ENCODE measurements at regions not wholly inside any gene's neighbourhood (a gene's known extent, or its start where the extent isn't known, plus 50 kb on each side); places are given as distances from the start of the nearest gene placed in this dataset.

DNA sequence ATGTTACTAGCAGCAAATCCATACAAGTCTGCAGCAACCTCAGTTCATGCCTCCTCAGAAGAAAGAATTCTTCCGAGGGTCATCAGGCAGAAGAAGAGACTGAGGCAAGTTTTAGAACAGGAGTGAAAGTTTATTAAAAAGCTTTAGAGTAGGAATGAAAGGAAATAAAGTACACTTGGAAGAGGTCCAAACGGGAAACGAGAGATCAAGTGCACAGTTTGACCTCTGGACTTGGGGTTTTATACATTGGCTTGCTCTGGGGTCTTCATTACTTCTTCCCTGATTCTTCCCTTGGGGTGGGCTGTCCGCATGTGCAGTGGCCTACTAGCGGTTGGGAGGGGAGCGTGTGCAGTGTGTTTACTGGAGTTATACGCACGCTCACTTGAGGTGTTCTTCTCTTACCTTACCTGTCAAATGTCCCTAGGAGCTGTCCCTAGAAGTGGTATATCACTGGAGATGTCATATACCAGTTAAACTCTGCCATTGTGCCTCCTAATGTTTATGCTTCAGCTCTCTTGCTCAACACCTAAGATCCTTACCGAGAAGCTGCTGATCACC is 372.8 kb upstream of the KITLG start:
- Mint-ChIP-seq H3K27me3 (peaks cover 4% of the 10 kb centered on the region), H3K4me3 (no peak overlapping the region), H3K36me3 (no peaks in the 10 kb centered on the region), H3K4me1 (no peaks in the 10 kb centered on the region), H3K9me3 (ENCODE audit: low read depth) (no peaks in the 10 kb centered on the region), H3K27ac (no peak overlapping the region)
- ATAC-seq: no peak
- DNase-seq: no peak
- CTCF ChIA-PET: no interaction called here

DNA sequence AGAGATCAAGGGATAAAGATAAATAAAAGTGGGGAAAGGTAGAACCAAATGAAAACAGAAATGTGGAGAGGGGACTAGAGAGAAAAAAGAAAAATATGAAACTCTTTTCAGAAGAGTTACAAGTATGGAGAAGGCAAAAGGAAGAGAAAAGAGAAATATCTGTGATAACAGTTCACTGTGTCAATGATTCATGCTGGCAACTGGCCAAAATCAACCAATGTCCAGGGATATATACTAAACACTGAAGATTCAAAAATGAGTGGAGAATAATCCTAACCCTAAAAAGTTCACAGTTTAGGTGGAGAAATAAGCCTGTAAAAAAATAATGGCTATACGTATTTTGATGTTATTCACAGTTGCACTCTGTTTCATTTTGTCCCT is 372.3 kb upstream of the KITLG start:
- no peaks in the 10 kb centered on the region for H3K4me1 Mint-ChIP-seq
- ATAC-seq (no peak), DNase-seq (no peak)
- H3K4me3 Mint-ChIP-seq: no peak overlapping the region
- peaks cover 4% of the 10 kb centered on the region for H3K27me3 Mint-ChIP-seq
- no peaks in the 10 kb centered on the region for H3K36me3 Mint-ChIP-seq
- H3K9me3 Mint-ChIP-seq (ENCODE audit: low read depth): no peaks in the 10 kb centered on the region
- CTCF ChIA-PET: no interaction called here
- H3K27ac Mint-ChIP-seq: no peak overlapping the region

DNA sequence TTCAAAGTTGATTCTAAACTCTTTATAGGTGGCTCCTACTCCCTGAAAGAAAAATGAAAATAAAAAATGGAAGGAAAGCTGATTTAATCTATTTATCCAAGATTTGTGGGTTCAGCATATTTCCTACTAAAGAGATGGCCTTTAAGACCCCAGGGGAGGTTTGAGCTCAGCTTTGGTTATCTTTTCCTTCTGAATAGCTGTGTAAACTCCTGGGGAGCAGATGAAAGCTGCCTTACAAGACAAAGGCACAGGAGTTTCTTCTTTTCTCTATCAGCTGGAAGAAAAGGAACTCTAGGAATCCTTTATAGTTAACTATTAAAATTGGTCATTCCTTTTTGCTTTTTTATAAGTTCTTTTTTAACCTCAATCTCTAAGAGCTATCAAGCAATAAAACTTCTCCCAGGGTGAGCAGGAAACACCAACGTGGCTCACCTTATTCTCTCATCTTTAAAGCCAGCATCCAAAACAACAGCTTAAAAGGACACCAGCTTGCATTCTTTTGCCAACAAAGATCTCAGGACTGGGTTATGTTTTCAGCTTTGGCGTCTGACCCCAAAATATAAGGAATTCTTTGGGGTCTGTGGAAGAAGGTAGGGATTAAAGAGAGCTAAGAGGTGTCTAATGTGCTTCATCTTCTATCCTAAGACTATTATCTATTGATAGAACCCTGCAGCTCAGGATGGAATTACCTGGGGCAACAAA is 371.7 kb upstream of the KITLG start:
- Mint-ChIP-seq H3K27ac (no peak overlapping the region), H3K9me3 (ENCODE audit: low read depth) (no peaks in the 10 kb centered on the region), H3K27me3 (peaks cover 4% of the 10 kb centered on the region), H3K4me3 (no peak overlapping the region), H3K4me1 (no peaks in the 10 kb centered on the region), H3K36me3 (no peaks in the 10 kb centered on the region)
- no peak for DNase-seq
- no peak for ATAC-seq
- CTCF ChIA-PET: no interaction called here

DNA sequence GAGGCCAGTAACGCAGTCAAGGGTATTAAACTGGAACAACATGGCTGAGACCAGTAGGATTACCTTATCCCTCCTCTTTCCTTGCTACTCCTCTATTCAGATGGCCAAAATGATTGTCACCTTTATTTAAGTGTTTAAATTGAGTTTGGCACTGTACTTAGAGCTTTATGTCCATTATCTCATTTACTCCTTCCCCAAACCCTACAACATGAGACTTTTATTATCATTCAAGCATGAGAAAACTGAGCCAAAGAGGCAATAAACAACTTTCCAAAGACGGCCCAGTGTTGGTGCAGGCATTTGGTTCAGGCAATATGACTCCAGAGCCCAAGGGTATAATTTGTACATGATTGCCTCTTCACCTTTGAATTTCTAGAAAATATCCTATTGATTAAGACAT is 370.9 kb upstream of the KITLG start:
- no peak overlapping the region for H3K4me3 Mint-ChIP-seq
- H3K27me3 Mint-ChIP-seq: peaks cover 4% of the 10 kb centered on the region
- no peaks in the 10 kb centered on the region for H3K9me3 Mint-ChIP-seq (ENCODE audit: low read depth)
- CTCF ChIA-PET: no interaction called here
- no peaks in the 10 kb centered on the region for H3K4me1 Mint-ChIP-seq
- no peaks in the 10 kb centered on the region for H3K36me3 Mint-ChIP-seq
- ATAC-seq (no peak), DNase-seq (no peak)
- no peak overlapping the region for H3K27ac Mint-ChIP-seq

DNA sequence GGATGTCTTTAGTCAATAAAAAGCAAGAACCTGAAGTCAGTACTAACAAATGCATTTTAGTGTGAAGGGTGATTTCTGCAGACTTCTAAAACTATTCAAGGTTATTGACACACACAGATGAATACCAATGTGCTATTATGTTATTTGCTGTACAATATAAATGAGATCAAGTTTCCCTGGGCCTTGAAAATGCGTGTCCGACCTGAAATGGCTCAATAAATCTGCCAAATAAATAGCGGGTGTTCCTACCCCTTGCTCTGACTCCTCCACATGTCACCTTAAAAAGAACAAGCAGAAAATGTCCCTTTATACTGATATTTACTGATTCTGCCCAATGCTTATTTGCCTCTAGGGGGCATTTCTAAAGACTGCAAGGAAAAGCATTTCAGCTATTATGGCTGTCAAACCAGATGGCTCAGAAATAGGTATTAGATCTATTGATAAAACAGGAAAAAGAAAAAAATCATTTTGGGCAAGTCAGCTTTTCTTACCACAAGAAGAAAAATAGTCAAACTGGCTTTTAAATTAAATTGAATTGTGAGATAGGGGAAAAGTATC is 367.3 kb upstream of the KITLG start:
- peaks cover 4% of the 10 kb centered on the region for H3K27me3 Mint-ChIP-seq
- CTCF ChIA-PET: no interaction called here
- H3K36me3 Mint-ChIP-seq: no peaks in the 10 kb centered on the region
- H3K4me3 Mint-ChIP-seq: no peak overlapping the region
- no peaks in the 10 kb centered on the region for H3K9me3 Mint-ChIP-seq (ENCODE audit: low read depth)
- no peak for DNase-seq
- no peak for ATAC-seq
- no peaks in the 10 kb centered on the region for H3K4me1 Mint-ChIP-seq
- no peak overlapping the region for H3K27ac Mint-ChIP-seq

DNA sequence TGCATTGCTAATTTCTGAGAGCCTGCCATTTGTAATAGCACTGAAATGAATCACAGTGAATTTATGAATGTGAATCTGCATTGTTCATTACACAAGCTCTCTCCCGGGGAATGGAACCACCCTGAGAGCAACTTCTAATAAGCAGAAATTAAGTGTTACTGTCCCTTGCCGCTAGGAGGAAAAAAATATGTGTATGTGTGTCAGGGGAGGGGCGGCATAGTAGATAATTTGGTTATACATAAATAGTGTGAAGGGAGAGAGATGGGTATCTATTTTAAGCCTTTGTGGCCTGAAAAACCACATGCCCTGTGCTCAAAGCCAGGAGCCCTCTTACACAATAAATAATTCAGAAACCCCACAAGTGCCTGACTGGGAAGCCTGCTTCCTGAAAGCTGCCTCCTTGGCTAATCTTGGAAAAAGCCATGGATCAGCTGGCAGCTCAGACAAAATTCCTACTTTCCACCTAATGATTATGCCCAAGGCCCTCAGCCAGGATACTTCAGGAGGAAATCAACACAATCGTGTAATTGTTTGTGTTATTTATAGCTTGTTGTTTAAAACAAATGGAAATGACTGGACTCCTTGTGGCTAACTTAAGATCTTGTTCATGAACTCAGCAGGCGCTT is 366.2 kb upstream of the KITLG start:
- CTCF ChIA-PET: interaction anchor here (1.4 kb wide), 1 partner anchor 12 kb away, joined by 3 read pairs; no protein-coding TSS in a partner anchor
- no peak overlapping the region for H3K4me3 Mint-ChIP-seq
- no peak for DNase-seq
- no peaks in the 10 kb centered on the region for H3K27me3 Mint-ChIP-seq
- H3K4me1 Mint-ChIP-seq: no peaks in the 10 kb centered on the region
- H3K27ac Mint-ChIP-seq: no peak overlapping the region
- no peak for ATAC-seq
- H3K36me3 Mint-ChIP-seq: no peaks in the 10 kb centered on the region
- H3K9me3 Mint-ChIP-seq (ENCODE audit: low read depth): no peaks in the 10 kb centered on the region

DNA sequence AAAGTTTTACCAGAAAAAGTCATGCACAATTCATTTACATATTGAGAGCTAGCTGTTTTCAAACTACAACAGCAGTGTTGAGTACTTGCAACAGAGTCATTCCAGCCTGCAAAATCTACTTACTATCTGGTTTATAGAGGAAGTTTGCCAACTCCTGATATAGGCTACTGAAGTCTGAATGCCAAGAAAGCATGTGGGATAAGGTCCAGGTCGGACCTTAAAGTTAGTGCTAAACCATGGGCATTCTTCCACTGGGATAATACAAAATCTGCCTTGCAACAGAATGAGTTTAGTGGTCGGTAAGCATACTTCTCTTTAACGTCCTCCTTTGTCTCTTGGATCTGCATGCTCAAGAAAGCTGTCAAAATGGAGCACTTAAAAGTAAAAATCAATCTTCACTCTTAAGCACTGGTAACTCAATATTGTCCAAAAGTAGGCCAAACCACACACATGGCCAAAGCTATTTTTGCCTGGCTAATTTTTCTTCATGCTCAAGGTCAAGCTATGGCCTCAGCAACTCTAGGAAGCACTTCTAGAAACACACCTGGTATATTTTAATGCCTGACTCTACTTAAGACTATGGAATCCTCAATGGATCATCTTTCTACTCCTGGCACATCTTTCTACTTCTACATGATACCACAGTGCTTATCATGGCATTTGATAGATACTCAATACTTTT is 364.9 kb upstream of the KITLG start:
- CTCF ChIA-PET: no interaction called here
- Mint-ChIP-seq H3K9me3 (ENCODE audit: low read depth) (no peaks in the 10 kb centered on the region), H3K27ac (no peak overlapping the region), H3K4me3 (no peak overlapping the region), H3K4me1 (no peaks in the 10 kb centered on the region), H3K36me3 (no peaks in the 10 kb centered on the region), H3K27me3 (no peaks in the 10 kb centered on the region)
- DNase-seq (no peak), ATAC-seq (no peak)

DNA sequence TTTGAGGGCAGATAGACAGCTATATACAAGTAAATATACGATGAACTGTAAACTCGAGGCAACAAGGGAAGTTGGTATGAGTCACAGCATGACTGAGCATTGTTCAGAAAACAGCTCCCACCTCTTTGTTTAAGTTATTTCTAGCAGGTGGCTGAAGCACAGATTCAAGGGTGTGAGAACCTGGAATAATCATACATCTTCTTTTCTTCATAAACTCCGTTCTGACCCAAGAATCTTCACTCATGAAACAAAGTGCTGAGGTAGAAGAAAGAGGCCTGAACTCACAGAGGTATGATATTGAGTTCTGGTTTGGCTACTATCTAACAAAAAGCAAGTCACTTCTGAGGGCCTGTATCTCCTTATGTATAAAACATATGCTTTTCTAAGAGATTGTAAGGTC is 364.1 kb upstream of the KITLG start:
- H3K36me3 Mint-ChIP-seq: no peaks in the 10 kb centered on the region
- no peaks in the 10 kb centered on the region for H3K9me3 Mint-ChIP-seq (ENCODE audit: low read depth)
- DNase-seq (no peak), ATAC-seq (no peak)
- H3K4me3 Mint-ChIP-seq: no peak overlapping the region
- CTCF ChIA-PET: no interaction called here
- H3K27ac Mint-ChIP-seq: no peak overlapping the region
- no peaks in the 10 kb centered on the region for H3K4me1 Mint-ChIP-seq
- no peaks in the 10 kb centered on the region for H3K27me3 Mint-ChIP-seq

DNA sequence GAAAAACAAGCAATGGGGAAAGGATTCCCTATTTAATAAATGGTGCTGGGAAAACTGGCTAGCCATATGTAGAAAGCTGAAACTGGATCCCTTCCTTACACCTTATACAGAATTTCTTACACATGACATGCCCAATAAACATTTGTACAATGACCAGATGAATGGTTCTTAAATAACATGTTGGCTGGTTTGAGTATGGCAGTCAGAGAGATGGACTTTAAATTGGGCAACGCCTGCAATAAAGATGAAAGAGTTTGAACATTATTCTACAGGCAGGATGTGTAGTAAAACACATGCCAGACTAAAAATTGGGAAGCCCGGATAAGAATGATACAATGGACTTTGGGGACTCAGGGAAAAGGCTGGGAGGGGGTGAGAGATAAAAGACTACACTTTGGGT is 360.6 kb upstream of the KITLG start:
- no peaks in the 10 kb centered on the region for H3K36me3 Mint-ChIP-seq
- H3K9me3 Mint-ChIP-seq (ENCODE audit: low read depth): no peaks in the 10 kb centered on the region
- no peak overlapping the region for H3K4me3 Mint-ChIP-seq
- no peaks in the 10 kb centered on the region for H3K27me3 Mint-ChIP-seq
- no peak for ATAC-seq
- H3K4me1 Mint-ChIP-seq: no peaks in the 10 kb centered on the region
- DNase-seq: no peak
- CTCF ChIA-PET: no interaction called here
- no peak overlapping the region for H3K27ac Mint-ChIP-seq

DNA sequence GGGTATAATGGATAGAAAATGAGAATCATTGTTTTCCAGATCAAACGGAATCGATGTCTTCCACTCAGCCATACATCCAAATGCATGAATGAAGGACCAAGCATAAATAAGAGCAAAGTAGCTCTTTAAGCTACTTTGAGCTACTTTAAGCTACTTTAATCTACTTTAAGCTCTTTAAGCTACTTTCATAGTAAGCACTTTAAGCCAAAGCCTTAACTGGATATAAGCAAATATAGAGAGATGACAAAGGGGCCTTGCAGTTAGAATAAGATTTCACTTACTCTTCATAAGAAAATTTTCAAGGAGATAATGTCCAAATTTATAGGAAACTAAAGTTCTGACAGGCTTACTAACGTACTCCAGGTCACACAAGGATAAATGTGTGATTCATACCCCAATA is 355.6 kb upstream of the KITLG start:
- ATAC-seq (no peak), DNase-seq (no peak)
- Mint-ChIP-seq H3K27me3 (peaks cover 3% of the 10 kb centered on the region), H3K9me3 (ENCODE audit: low read depth) (no peaks in the 10 kb centered on the region), H3K4me1 (no peaks in the 10 kb centered on the region), H3K4me3 (no peak overlapping the region), H3K36me3 (no peaks in the 10 kb centered on the region), H3K27ac (no peak overlapping the region)
- CTCF ChIA-PET: no interaction called here

DNA sequence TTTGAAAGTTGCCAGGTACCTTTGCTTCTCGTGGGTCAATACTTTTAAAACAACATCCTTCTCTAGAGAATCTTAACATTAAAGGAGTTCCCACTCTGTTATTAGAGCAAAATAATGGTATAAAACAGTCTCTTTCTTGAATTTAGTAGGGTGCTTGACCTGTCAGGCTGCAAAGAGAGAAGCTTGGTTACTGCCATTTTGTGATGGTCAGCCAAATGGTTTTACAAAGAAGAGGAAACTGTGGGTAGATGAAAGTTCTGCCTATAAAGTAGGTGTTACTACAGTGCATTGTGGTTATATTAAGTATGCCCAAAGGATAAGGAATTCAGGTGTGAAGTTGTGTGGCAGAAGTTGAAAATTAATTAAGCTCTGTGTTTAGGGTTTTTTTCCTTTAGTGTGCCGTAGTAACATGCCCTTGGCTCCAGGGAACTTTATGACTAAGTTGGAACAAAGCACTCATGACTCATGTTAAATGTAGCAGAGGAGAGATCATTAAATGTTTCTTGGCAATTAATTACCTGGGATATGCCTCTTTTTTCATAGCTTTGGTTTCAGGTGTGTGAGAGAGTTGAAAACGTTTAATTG is 354.0 kb upstream of the KITLG start:
- DNase-seq (no peak), ATAC-seq (no peak)
- CTCF ChIA-PET: no interaction called here
- no peak overlapping the region for H3K27ac Mint-ChIP-seq
- H3K27me3 Mint-ChIP-seq: peaks cover 3% of the 10 kb centered on the region
- no peak overlapping the region for H3K4me3 Mint-ChIP-seq
- no peaks in the 10 kb centered on the region for H3K36me3 Mint-ChIP-seq
- H3K9me3 Mint-ChIP-seq (ENCODE audit: low read depth): no peaks in the 10 kb centered on the region
- H3K4me1 Mint-ChIP-seq: no peaks in the 10 kb centered on the region

DNA sequence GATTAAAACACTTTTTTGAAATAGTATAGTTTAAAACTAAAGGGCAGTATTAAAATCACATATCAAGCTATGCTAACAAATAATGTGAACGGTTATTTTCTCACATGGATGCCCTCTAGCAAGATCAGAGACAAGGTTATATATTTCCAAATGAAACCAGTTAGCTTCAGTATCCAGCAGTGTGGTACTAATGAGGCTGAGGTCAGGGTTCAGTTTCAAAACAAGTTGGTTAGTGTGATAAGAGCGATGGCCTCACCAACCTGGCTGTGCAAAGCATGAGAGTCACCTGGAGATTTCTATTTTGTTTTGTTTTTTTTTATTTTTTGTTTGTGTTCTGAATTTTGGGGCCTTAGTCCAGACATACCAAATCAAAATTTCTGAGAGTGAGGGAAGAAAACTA is 352.2 kb upstream of the KITLG start:
- DNase-seq: no peak
- Mint-ChIP-seq H3K4me3 (no peak overlapping the region), H3K9me3 (ENCODE audit: low read depth) (no peaks in the 10 kb centered on the region), H3K36me3 (no peaks in the 10 kb centered on the region), H3K27ac (no peak overlapping the region), H3K27me3 (peaks cover 3% of the 10 kb centered on the region), H3K4me1 (no peaks in the 10 kb centered on the region)
- no peak for ATAC-seq
- CTCF ChIA-PET: no interaction called here

DNA sequence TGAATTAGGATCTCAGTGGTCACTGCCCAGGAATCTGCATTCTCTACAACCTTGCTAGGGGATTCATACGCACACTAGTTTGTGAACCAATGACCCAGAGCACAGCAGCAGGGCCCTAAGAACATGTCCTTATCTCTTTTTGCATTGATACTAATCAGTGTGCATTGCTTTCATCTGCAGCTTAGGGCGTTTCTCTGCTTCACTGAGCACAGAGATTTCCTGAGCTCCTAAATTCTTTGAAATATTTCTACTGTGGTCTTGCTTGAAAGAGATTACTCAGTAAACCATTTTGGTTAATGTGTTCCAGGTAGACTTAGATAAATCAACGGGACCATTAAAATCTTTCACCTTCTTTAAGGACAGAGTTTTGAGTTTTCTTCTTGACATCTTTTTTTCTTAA is 351.3 kb upstream of the KITLG start:
- ATAC-seq (no peak), DNase-seq (no peak)
- H3K27me3 Mint-ChIP-seq: peaks cover 3% of the 10 kb centered on the region
- H3K27ac Mint-ChIP-seq: no peak overlapping the region
- no peaks in the 10 kb centered on the region for H3K36me3 Mint-ChIP-seq
- CTCF ChIA-PET: no interaction called here
- no peak overlapping the region for H3K4me3 Mint-ChIP-seq
- H3K9me3 Mint-ChIP-seq (ENCODE audit: low read depth): no peaks in the 10 kb centered on the region
- no peaks in the 10 kb centered on the region for H3K4me1 Mint-ChIP-seq

DNA sequence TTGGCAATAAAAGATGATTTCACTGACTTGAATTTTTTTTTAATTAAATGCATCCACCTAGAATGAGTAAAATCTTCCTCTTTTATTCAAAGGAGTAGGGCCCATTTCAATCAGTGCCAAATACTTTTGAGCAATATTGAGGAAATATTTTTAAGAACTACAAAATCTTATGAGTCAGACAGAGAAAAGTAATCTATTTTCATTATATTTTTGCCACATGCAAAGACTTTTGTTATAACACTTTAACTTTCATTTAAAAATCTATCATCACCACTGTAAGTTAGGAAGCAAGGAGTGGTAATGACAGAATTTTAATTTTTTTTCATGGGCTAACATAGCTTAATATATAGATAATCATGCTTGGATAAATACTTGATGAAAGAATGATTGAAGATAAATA is 345.2 kb upstream of the KITLG start:
- H3K9me3 Mint-ChIP-seq (ENCODE audit: low read depth): no peaks in the 10 kb centered on the region
- DNase-seq: no peak
- ATAC-seq: no peak
- H3K36me3 Mint-ChIP-seq: no peaks in the 10 kb centered on the region
- CTCF ChIA-PET: no interaction called here
- H3K4me3 Mint-ChIP-seq: no peak overlapping the region
- H3K27ac Mint-ChIP-seq: no peak overlapping the region
- no peaks in the 10 kb centered on the region for H3K4me1 Mint-ChIP-seq
- peaks cover 3% of the 10 kb centered on the region for H3K27me3 Mint-ChIP-seq

Measured in activated CD8-positive, alpha-beta memory T cell treated with anti-CD3 and anti-CD28 coated beads, Interleukin-2, amount 10 ng/mL, durations not matched to agents 7 days and 5 days (primary cell).